ENCODE measurements at regions not wholly inside any gene's neighbourhood (a gene's known extent, or its start where the extent isn't known, plus 50 kb on each side); places are given as distances from the start of the nearest gene placed in this dataset.

DNA sequence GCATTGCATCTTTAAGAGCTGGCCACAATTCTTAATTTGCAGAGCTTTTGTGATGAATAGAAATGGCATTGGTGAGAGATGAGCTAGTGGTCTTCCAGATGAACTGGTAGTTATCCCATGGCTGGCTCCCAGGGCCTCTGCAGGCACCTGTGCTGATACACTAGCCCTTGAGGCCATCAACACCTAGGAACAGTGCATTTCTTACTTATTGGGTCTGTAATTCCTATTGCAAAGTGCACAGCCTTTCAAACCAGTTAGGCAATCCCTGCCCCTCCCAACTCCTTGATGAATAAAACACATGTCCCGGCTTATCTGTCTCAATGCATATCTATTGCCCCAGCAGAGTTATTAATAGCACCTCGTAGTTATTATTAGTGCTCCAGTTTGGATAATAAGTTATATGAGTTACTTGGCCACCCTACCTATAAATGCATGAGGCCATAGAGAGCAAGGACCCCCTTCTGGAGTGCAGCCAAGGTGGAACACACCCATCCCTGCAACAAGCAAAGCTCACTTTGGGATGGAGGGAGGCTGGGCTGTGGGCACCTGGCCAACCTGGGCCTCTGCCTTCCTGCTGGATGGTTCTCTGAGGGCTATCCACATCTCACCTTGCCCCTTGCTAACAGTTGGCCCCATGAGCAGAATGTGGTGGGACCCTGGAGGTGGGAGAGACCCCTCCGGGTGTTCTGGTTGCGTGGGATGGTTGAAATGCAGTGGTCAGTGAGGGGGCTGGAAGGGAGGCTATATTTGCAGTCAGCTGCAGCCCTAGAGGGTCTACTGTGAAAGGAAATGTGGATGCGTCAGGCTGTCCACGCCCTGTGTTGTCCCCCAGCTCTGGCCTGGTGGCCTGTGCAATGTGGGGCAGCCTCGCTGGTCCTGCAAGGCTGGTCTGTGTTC is 455.9 kb upstream of the HS6ST1 start:
- Mint-ChIP-seq H3K27ac (no peak overlapping the region), H3K9me3 (no peaks in the 10 kb centered on the region), H3K4me3 (no peak overlapping the region), H3K4me1 (peaks cover 8% of the 10 kb centered on the region), H3K27me3 (ENCODE audit: insufficient read depth, low read depth) (peaks cover 9% of the 10 kb centered on the region), H3K36me3 (no peaks in the 10 kb centered on the region)
- DNase-seq (ENCODE audit: low spot score), result no peak
- Histone ChIP-seq H3K36me3 (no peaks in the 10 kb centered on the region), H3K9ac (no peak overlapping the region), H3K27ac (no peak overlapping the region), H2AFZ (replicated peaks) (no peak overlapping the region), H3K9me3 (ENCODE audit: low read depth) (no peaks in the 10 kb centered on the region), H3K27me3 (no peaks in the 10 kb centered on the region), H3K4me3 (no peak overlapping the region), H3K4me1 (no peaks in the 10 kb centered on the region), H4K20me1 (ENCODE audit: low read depth) (no peaks in the 10 kb centered on the region), H3K79me2 (ENCODE audit: low read depth) (no peaks in the 10 kb centered on the region), H3F3A (ENCODE audit: low read depth) (no peaks in the 10 kb centered on the region), H3K4me2 (no peak overlapping the region)
- TF ChIP-seq, protein P1, sequence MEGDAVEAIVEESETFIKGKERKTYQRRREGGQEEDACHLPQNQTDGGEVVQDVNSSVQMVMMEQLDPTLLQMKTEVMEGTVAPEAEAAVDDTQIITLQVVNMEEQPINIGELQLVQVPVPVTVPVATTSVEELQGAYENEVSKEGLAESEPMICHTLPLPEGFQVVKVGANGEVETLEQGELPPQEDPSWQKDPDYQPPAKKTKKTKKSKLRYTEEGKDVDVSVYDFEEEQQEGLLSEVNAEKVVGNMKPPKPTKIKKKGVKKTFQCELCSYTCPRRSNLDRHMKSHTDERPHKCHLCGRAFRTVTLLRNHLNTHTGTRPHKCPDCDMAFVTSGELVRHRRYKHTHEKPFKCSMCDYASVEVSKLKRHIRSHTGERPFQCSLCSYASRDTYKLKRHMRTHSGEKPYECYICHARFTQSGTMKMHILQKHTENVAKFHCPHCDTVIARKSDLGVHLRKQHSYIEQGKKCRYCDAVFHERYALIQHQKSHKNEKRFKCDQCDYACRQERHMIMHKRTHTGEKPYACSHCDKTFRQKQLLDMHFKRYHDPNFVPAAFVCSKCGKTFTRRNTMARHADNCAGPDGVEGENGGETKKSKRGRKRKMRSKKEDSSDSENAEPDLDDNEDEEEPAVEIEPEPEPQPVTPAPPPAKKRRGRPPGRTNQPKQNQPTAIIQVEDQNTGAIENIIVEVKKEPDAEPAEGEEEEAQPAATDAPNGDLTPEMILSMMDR (IDR thresholded peaks at IDR 0.05), result no peak
- TF ChIP-seq EZH2phosphoT487 (IDR thresholded peaks at IDR 0.05) (no peak), EZH2 (IDR thresholded peaks at IDR 0.05) (no peak)

DNA sequence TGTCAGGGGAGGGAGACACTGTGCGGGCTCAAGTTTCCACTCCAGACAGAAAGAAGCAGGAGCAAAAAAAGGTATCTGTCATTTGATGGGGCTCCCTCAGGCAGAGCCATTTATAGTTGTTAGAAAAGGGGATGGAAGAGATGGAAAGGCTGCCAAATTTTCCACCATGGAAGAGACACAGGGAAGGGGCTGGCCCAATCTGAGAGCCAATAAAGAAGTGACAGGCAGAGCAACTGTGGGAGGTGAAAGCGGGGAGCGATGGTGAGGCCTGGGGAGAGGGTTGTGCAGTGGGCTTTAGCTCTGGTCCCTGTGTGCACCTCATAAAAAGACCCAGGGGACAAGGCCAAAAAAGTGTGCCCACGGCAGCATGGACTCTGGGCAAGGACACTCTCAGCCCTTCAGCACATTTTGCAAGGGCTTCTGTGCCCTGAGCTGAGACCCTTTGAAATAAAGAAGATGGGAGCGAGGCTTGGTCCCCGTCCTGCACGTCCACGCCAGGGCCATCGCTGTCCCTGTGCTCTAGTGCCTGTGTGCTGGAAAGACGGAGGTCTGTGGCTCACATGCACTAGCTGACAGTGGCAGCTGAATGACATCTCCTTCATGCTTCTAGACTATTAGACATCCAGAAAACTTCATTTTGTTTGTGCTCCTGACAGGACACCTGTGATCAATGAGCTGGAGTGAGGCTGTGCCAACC is 456.7 kb upstream of the HS6ST1 start:
- Mint-ChIP-seq H3K4me3 (no peak overlapping the region), H3K27ac (peak overlapping the region; percentile 43), H3K36me3 (no peaks in the 10 kb centered on the region), H3K4me1 (peaks cover 8% of the 10 kb centered on the region), H3K9me3 (no peaks in the 10 kb centered on the region), H3K27me3 (ENCODE audit: insufficient read depth, low read depth) (peaks cover 9% of the 10 kb centered on the region)
- H3K36me3 ChIP-seq, result no peaks in the 10 kb centered on the region
- no peak for DNase-seq (ENCODE audit: low spot score)
- no peak overlapping the region for H3K27ac ChIP-seq
- no peaks in the 10 kb centered on the region for H3K4me1 ChIP-seq
- no peaks in the 10 kb centered on the region for H4K20me1 ChIP-seq (ENCODE audit: low read depth)
- no peak overlapping the region for H3K4me2 ChIP-seq
- no peak overlapping the region for H3K4me3 ChIP-seq
- no peak overlapping the region for H3K9ac ChIP-seq
- no peaks in the 10 kb centered on the region for H3K79me2 ChIP-seq (ENCODE audit: low read depth)
- TF ChIP-seq, protein P1 (IDR thresholded peaks at IDR 0.05), result no peak
- no peak for TF ChIP-seq EZH2phosphoT487 (IDR thresholded peaks at IDR 0.05)
- no peak for TF ChIP-seq EZH2 (IDR thresholded peaks at IDR 0.05)
- no peaks in the 10 kb centered on the region for H3K9me3 ChIP-seq (ENCODE audit: low read depth)
- no peaks in the 10 kb centered on the region for H3F3A ChIP-seq (ENCODE audit: low read depth)
- H3K27me3 ChIP-seq, result no peaks in the 10 kb centered on the region
- H2AFZ ChIP-seq (replicated peaks), result no peak overlapping the region

DNA sequence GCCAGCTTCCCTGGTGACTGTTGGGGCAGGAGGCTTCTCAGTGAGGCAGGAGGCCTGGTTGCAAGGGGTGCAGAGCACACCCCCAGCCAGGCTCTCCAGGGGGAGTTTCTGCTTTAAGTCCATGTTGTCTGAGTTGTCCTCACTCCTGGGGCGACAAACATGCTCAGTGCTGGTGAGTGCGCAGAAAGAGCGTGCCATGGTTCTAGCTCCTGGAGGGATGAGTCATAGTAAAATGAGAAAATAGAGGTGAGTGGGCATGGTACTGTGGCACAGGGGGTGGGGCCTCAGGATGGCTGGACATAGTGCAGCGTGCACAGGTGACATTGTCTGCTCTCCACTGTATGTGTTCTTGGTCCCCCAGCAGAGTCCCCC is 457.2 kb upstream of the HS6ST1 start:
- Mint-ChIP-seq H3K9me3 (no peaks in the 10 kb centered on the region), H3K4me3 (no peak overlapping the region), H3K36me3 (no peaks in the 10 kb centered on the region), H3K27ac (peak overlapping the region; percentile 43), H3K4me1 (peaks cover 8% of the 10 kb centered on the region), H3K27me3 (ENCODE audit: insufficient read depth, low read depth) (peaks cover 9% of the 10 kb centered on the region)
- Histone ChIP-seq H3K4me2 (no peak overlapping the region), H2AFZ (replicated peaks) (no peak overlapping the region), H3K27me3 (no peaks in the 10 kb centered on the region), H3K4me1 (no peaks in the 10 kb centered on the region), H4K20me1 (ENCODE audit: low read depth) (no peaks in the 10 kb centered on the region), H3K9ac (no peak overlapping the region), H3K9me3 (ENCODE audit: low read depth) (no peaks in the 10 kb centered on the region), H3K36me3 (no peaks in the 10 kb centered on the region), H3F3A (ENCODE audit: low read depth) (no peaks in the 10 kb centered on the region), H3K27ac (no peak overlapping the region), H3K4me3 (no peak overlapping the region), H3K79me2 (ENCODE audit: low read depth) (no peaks in the 10 kb centered on the region)
- no peak for DNase-seq (ENCODE audit: low spot score)
- TF ChIP-seq, protein P1 (IDR thresholded peaks at IDR 0.05), result no peak
- TF ChIP-seq EZH2 (IDR thresholded peaks at IDR 0.05) (no peak), EZH2phosphoT487 (IDR thresholded peaks at IDR 0.05) (no peak)

Measured in neural progenitor cell (in vitro differentiated cells).